AG09309 (cell line): ENCODE measurements at regions not wholly inside any gene's neighbourhood (a gene's known extent, or its start where the extent isn't known, plus 50 kb on each side); places are given as distances from the start of the nearest gene placed in this dataset.

Experiments
- DNase-seq: peaks from one replicate; pipeline ENCODE4 v3.0.0-alpha.2; 2010; ENCODE audit warnings: low read depth
- H3K4me3 ChIP-seq: 2 replicates; pipeline ENCODE4 v1.5.1; 2011; ENCODE audit warnings: mild to moderate bottlenecking, low read depth, low read length, moderate library complexity; ENCODE audit not compliant: control insufficient read depth
- TF ChIP-seq, protein P1 (sequence below): IDR thresholded peaks from 2 replicates; pipeline ENCODE4 v1.5.1; 2011; ENCODE audit warnings: mild to moderate bottlenecking, low read depth, low read length, inconsistent platforms; ENCODE audit not compliant: insufficient read depth, control insufficient read depth; ENCODE audit errors: missing control alignments

- no peak for DNase-seq
- no peak overlapping the region for H3K4me3 ChIP-seq
- TF ChIP-seq, protein P1, sequence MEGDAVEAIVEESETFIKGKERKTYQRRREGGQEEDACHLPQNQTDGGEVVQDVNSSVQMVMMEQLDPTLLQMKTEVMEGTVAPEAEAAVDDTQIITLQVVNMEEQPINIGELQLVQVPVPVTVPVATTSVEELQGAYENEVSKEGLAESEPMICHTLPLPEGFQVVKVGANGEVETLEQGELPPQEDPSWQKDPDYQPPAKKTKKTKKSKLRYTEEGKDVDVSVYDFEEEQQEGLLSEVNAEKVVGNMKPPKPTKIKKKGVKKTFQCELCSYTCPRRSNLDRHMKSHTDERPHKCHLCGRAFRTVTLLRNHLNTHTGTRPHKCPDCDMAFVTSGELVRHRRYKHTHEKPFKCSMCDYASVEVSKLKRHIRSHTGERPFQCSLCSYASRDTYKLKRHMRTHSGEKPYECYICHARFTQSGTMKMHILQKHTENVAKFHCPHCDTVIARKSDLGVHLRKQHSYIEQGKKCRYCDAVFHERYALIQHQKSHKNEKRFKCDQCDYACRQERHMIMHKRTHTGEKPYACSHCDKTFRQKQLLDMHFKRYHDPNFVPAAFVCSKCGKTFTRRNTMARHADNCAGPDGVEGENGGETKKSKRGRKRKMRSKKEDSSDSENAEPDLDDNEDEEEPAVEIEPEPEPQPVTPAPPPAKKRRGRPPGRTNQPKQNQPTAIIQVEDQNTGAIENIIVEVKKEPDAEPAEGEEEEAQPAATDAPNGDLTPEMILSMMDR, result no peak
Observed at GRCh38 chr6:103858003-103858402, 1001.7 kb downstream of the HACE1 start.

GRCh38 chr6:103855750-103856149 is 1004.0 kb downstream of the HACE1 start:
- DNase-seq, result no peak
- TF ChIP-seq, protein P1, result no peak
- H3K4me3 ChIP-seq, result no peak overlapping the region

DNA sequence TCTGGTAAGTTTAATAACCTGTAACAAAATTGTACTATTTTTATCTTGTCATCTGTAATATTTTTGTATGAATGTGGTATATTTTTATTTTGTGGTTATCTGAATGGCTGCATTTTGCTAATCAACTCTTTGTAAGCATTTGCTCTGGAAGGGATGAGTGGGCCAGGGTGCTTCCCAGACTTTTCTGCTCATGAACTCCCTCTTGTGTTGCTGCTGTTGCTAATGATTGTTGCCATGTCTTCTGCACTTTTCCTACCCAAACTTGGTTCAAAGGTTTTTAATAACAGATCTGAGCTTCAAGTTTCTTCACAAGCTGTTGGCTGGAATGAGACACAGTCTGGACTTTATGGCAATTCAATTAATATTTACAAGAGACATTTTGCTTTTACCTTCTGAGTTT is 1005.7 kb downstream of the HACE1 start:
- TF ChIP-seq, protein P1, result no peak
- no peak for DNase-seq
- no peak overlapping the region for H3K4me3 ChIP-seq

DNA sequence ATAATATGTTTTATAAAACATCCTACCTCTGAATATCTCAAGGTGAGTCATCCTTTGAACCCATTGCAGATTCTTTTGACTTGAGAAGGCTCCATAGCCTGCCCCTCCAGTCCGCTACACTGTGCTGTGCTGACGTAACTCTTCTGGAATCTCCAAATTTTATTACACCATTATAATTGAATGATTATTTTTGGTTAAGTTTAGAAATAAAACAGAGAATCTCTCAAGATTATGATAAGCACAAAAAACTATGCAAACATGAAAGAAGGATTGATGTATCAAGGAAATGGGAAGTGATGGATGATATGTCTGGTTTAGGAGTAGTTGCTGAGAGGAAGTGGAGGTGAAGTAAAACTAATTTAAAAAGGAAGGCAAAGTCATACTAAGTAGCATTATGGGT is 1021.3 kb downstream of the HACE1 start:
- TF ChIP-seq, protein P1, result no peak
- no peak for DNase-seq
- H3K4me3 ChIP-seq, result no peak overlapping the region

GRCh38 chr6:103826209-103826608 is 1033.5 kb downstream of the HACE1 start:
- DNase-seq, result no peak
- TF ChIP-seq, protein P1, result no peak
- no peak overlapping the region for H3K4me3 ChIP-seq

DNA sequence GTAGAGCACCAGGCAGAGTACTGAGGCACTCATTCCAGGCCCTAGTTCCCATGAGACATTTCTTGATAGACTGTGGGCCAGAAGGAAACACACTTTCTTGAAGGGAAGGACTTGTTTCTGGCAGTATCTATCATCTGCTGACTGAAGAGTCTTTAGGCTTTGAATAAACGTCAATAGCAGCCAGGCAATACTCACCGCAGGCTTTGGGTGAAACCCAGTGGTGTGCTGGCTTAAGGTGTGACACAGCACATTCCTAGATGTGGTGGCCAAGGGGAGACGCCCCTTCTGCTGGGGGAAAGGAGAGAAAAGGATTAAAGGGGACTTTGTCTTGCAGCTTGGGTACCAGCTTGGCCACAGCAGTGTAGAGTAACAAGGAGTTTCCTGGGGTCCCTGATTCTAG is 1039.6 kb downstream of the HACE1 start:
- TF ChIP-seq, protein P1, result no peak
- no peak for DNase-seq

DNA sequence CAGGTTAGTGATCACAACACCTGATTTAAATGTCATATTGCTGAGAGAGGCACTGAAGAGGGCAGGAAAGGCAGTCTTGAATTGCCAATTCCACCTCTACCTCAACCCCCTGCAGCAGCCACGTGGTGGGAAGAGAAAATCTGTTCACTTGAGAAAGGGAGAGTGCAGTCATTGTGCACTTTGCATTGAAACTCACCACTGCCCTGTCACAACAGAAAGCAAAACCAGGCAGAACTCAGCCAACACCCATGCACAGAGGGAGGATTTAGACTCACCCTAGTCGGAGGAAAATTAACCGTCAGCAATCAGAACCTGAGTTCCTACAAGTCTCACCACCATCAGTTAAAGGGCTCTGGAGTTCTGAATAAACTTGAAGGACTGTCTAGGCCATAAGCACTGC is 1040.2 kb downstream of the HACE1 start:
- TF ChIP-seq, protein P1, result no peak
- DNase-seq, result no peak
- no peak overlapping the region for H3K4me3 ChIP-seq

More for the DNA sequence above, 1039.6 kb downstream of the HACE1 start:
- no peak overlapping the region for H3K4me3 ChIP-seq
